ENCODE measurements at regions not wholly inside any gene's neighbourhood (a gene's known extent, or its start where the extent isn't known, plus 50 kb on each side); places are given as distances from the start of the nearest gene placed in this dataset.

- intact Hi-C loops (cut with DNase I), result no loop called here
- Histone ChIP-seq H3K27ac (no peak overlapping the region), H3K9me3 (no peaks in the 10 kb centered on the region), H3K27me3 (replicated peaks; ENCODE audit: insufficient read depth) (no peaks in the 10 kb centered on the region), H3K4me3 (no peak overlapping the region), H3K4me1 (replicated peaks) (no peaks in the 10 kb centered on the region), H3K36me3 (no peaks in the 10 kb centered on the region)
- DNase-seq (ENCODE audit: low spot score), result no peak
- WGBS, result 71% methylated on average over 3 of the region's 3 CpGs
- TF ChIP-seq CTCF (IDR thresholded peaks at IDR 0.05), result no peak
- no peak for TF ChIP-seq POLR2A (IDR thresholded peaks at IDR 0.05)
- no peak for TF ChIP-seq POLR2AphosphoS5 (IDR thresholded peaks at IDR 0.05)
These were observed 618.6 kb upstream of the CPEB2 start for GRCh38 chr4:14383652-14384051.

- no peak for DNase-seq (ENCODE audit: low spot score)
- intact Hi-C loops (cut with DNase I), result no loop called here
- no peaks in the 10 kb centered on the region for H3K27me3 ChIP-seq (replicated peaks; ENCODE audit: insufficient read depth)
- H3K27ac ChIP-seq, result no peak overlapping the region
- H3K4me1 ChIP-seq (replicated peaks), result no peaks in the 10 kb centered on the region
- TF ChIP-seq POLR2AphosphoS5 (IDR thresholded peaks at IDR 0.05) (no peak), POLR2A (IDR thresholded peaks at IDR 0.05) (no peak), CTCF (IDR thresholded peaks at IDR 0.05) (no peak)
- H3K9me3 ChIP-seq, result no peaks in the 10 kb centered on the region
- WGBS, result 96% methylated on average over 1 of the region's 1 CpG
- no peaks in the 10 kb centered on the region for H3K36me3 ChIP-seq
- no peak overlapping the region for H3K4me3 ChIP-seq
These were observed 617.5 kb upstream of the CPEB2 start for GRCh38 chr4:14384824-14385223.

- H3K27me3 ChIP-seq (replicated peaks; ENCODE audit: insufficient read depth), result no peaks in the 10 kb centered on the region
- no peak overlapping the region for H3K27ac ChIP-seq
- no peak for TF ChIP-seq POLR2A (IDR thresholded peaks at IDR 0.05)
- no peak for TF ChIP-seq CTCF (IDR thresholded peaks at IDR 0.05)
- TF ChIP-seq POLR2AphosphoS5 (IDR thresholded peaks at IDR 0.05), result no peak
- no peaks in the 10 kb centered on the region for H3K4me1 ChIP-seq (replicated peaks)
- no peak for DNase-seq (ENCODE audit: low spot score)
- intact Hi-C loops (cut with DNase I), result no loop called here
- H3K9me3 ChIP-seq, result no peaks in the 10 kb centered on the region
- WGBS, result 81% methylated on average over 3 of the region's 3 CpGs
- H3K4me3 ChIP-seq, result no peak overlapping the region
- H3K36me3 ChIP-seq, result no peaks in the 10 kb centered on the region
These were observed 616.1 kb upstream of the CPEB2 start for GRCh38 chr4:14386196-14386595.

DNA sequence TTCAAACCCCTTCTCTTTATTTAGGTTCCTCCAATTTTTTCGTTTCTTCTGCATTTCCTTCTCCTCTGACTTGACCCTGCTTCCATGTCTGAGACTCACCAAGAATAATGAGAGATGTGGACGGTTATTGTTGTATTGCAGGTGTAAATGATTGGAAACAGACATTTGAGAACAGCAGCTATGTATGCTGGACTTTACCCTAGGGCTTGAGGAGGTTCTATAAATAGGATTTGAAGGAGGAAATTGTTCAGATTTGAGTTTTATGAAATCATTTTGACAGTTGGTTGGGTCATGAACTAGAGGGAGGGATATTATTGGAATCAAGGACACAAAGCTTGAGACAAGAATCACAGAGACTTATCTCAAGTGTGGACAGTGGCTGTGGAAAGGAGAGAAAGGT, 614.6 kb upstream of the CPEB2 start:
- no peaks in the 10 kb centered on the region for H3K4me1 ChIP-seq (replicated peaks)
- intact Hi-C loops (cut with DNase I), result no loop called here
- 60% methylated on average over 2 of the region's 2 CpGs for WGBS

More for the DNA sequence above, 614.6 kb upstream of the CPEB2 start:
- no peaks in the 10 kb centered on the region for H3K27me3 ChIP-seq (replicated peaks; ENCODE audit: insufficient read depth)
- no peak overlapping the region for H3K27ac ChIP-seq
- H3K9me3 ChIP-seq, result no peaks in the 10 kb centered on the region
- TF ChIP-seq POLR2AphosphoS5 (IDR thresholded peaks at IDR 0.05) (no peak), CTCF (IDR thresholded peaks at IDR 0.05) (no peak), POLR2A (IDR thresholded peaks at IDR 0.05) (no peak)
- H3K4me3 ChIP-seq, result no peak overlapping the region
- no peaks in the 10 kb centered on the region for H3K36me3 ChIP-seq
- no peak for DNase-seq (ENCODE audit: low spot score)
